PC-3 (cell line): ENCODE measurements at regions not wholly inside any gene's neighbourhood (a gene's known extent, or its start where the extent isn't known, plus 50 kb on each side); places are given as distances from the start of the nearest gene placed in this dataset.

Experiments used
- ATAC-seq: fragments of 200-7000 bp; cut with Tn5 transposase; 2 replicates; pipeline ENCODE4 v1.9.1; 2020; ENCODE audit warnings: mild to moderate bottlenecking, moderate library complexity
- BruUV-seq: library from RNA; stranded (reverse); fragments of 400-500 nt; replicated peaks from 2 replicates; lab custom pipeline; 2021; lab: Mats Ljungman, UMichigan
- CTCF ChIA-PET: fragments of 300-600 bp; sonication (Branson Sonifier 250); formaldehyde crosslinking; loops from one replicate; lab custom pipeline; 2022; ENCODE audit warnings: antibody characterized with exemption; lab: Charles Lee
- POLR2A ChIA-PET: fragments of 300-600 bp; sonication (Branson Sonifier 250); formaldehyde crosslinking; loops from one replicate; lab custom pipeline; 2022; ENCODE audit warnings: antibody characterized with exemption; ENCODE audit not compliant: unreplicated experiment; lab: Charles Lee
- DNase-seq: peaks from one replicate; pipeline ENCODE4 v3.0.0-alpha.2; 2015
- H2AFZ ChIP-seq: fragments of 300-600 bp; sonication (generic); 2 replicates; pipeline ENCODE4 v1.6.0; 2016; ENCODE audit warnings: antibody characterized with exemption, low read length
- H3F3A ChIP-seq: fragments of 300-600 bp; sonication (generic); one replicate; pipeline ENCODE4 v1.6.0; 2017; ENCODE audit warnings: antibody characterized with exemption, low read length, control low read depth, mild to moderate bottlenecking; ENCODE audit not compliant: unreplicated experiment
- H3K27ac ChIP-seq: fragments of 300-600 bp; sonication (generic); 2 replicates; pipeline ENCODE4 v1.5.1; 2016; ENCODE audit warnings: mild to moderate bottlenecking, low read length
- H3K27me3 ChIP-seq: fragments of 300-600 bp; sonication (generic); 2 replicates; pipeline ENCODE4 v1.6.1; 2016; ENCODE audit warnings: low read length, mixed read lengths
- H3K36me3 ChIP-seq: fragments of 300-600 bp; sonication (generic); 2 replicates; pipeline ENCODE4 v1.6.1; 2016; ENCODE audit warnings: low read depth, mixed run types, low read length, mixed read lengths
- H3K4me1 ChIP-seq: fragments of 300-600 bp; sonication (generic); 2 replicates; pipeline ENCODE4 v1.5.1; 2016; ENCODE audit warnings: low read length; ENCODE audit not compliant: insufficient read depth
- H3K4me2 ChIP-seq: fragments of 300-600 bp; sonication (generic); 2 replicates; pipeline ENCODE4 v1.6.0; 2016; ENCODE audit warnings: low read length
- H3K4me3 ChIP-seq: fragments of 300-600 bp; sonication (generic); 2 replicates; pipeline ENCODE4 v1.5.1; 2016; ENCODE audit warnings: mild to moderate bottlenecking, low read length, mixed read lengths
- H3K79me2 ChIP-seq: fragments of 300-600 bp; sonication (generic); 2 replicates; pipeline ENCODE4 v1.6.1; 2017; ENCODE audit warnings: low read length, mixed read lengths
- H3K9ac ChIP-seq: fragments of 300-600 bp; sonication (generic); 2 replicates; pipeline ENCODE4 v1.6.0; 2016; ENCODE audit warnings: mild to moderate bottlenecking, low read length
- H3K9me2 ChIP-seq: fragments of 300-600 bp; sonication (generic); replicated peaks from 2 replicates; pipeline ENCODE4 v1.6.1; 2016; ENCODE audit warnings: mixed run types, low read length, mixed read lengths
- H3K9me3 ChIP-seq: fragments of 300-600 bp; sonication (generic); 2 replicates; pipeline ENCODE4 v1.6.1; 2016; ENCODE audit warnings: low read length, mixed read lengths
- H4K20me1 ChIP-seq: fragments of 300-600 bp; sonication (generic); 2 replicates; pipeline ENCODE4 v1.6.1; 2016; ENCODE audit warnings: low read length, mixed read lengths
- EZH2 ChIP-seq: fragments of 300-600 bp; sonication (generic); IDR thresholded peaks from one replicate; pipeline ENCODE4 v1.6.1; 2017; ENCODE audit warnings: antibody characterized with exemption, mild to moderate bottlenecking, low read length; ENCODE audit not compliant: unreplicated experiment
- EZH2phosphoT487 ChIP-seq: fragments of 300-600 bp; sonication (generic); IDR thresholded peaks from 2 replicates; pipeline ENCODE4 v1.6.1; 2018; ENCODE audit warnings: mild to moderate bottlenecking, antibody characterized with exemption, low read length, borderline replicate concordance
- intact Hi-C: fragments of 100-400 bp; cut with micrococcal nuclease; formaldehyde crosslinking; loops from 2 replicates; pipeline ENCODE4 v1.9.0; 2023
- TF ChIP-seq, protein P1 (sequence below): fragments of 300-600 bp; sonication (generic); conservative IDR thresholded peaks from 2 replicates; pipeline ENCODE4 v1.5.1; 2017; ENCODE audit warnings: antibody characterized with exemption, low read depth, mild to moderate bottlenecking, low read length

DNA sequence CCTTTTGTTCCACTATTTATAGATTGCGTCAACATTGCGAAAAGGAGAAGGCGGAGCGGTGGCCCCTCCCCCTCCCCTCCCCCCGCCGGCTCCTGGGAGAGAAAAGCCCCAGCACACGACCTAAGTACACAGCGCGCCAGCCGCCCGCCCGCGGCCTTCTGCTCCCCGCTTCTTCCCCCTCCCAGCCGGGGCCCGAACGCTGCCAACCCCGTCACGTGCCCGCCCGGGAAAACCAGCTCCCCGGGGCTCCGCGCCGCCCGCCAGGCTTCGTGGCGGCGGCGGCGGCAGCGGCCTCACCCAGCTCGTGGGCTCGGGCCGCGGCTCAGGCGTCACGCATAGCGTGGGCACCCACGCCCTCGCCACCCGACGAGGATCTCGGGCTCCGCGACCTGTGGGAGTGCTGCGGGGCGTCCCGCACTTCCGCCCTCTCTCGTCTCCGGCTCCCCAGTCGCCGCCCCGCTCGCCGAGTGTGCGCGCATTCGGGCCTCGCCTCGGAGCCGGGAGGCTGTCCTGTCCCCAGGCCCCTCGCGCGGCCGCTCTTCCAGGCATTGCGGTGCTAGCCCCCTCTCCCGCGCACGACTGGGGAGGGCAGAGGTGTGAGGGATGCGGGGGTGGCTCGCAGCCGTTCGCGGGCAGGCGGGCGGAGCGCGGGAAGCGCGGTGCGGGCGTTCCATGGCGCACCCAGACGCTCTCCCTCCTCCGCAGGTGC is 110.5 kb downstream of the KCNRG start:
- ATAC-seq (peak; percentile 16; the same call in 1 of the 2 replicates), DNase-seq (peak; percentile 53)
- Histone ChIP-seq H3F3A (no peaks in the 10 kb centered on the region), H3K79me2 (peaks cover 19% of the 10 kb centered on the region), H3K9me3 (no peaks in the 10 kb centered on the region), H2AFZ (peak overlapping the region; percentile 91), H3K4me1 (peaks cover 18% of the 10 kb centered on the region; the same call in 1 of the 2 replicates), H3K27ac (peak overlapping the region; percentile 20; the same call in 1 of the 2 replicates), H3K9me2 (no peaks in the 10 kb centered on the region), H3K27me3 (no peaks in the 10 kb centered on the region), H3K9ac (peak overlapping the region; percentile 90), H4K20me1 (no peaks in the 10 kb centered on the region), H3K4me2 (peak overlapping the region; percentile 88), H3K36me3 (no peaks in the 10 kb centered on the region), H3K4me3 (peak overlapping the region; percentile 93)
- ChIA-PET CTCF (no interaction called here), POLR2A (interaction anchor here (0.6 to 1.1 kb wide), 4 partner anchors 48 to 587 kb away, joined by 3 to 21 read pairs (median 4); partner anchors contain the start of gene TRIM13)
- no TSS peak for BruUV-seq
- intact Hi-C loops, result no loop called here
- TF ChIP-seq EZH2 (no peak), EZH2phosphoT487 (no peak)
- TF ChIP-seq, protein P1, sequence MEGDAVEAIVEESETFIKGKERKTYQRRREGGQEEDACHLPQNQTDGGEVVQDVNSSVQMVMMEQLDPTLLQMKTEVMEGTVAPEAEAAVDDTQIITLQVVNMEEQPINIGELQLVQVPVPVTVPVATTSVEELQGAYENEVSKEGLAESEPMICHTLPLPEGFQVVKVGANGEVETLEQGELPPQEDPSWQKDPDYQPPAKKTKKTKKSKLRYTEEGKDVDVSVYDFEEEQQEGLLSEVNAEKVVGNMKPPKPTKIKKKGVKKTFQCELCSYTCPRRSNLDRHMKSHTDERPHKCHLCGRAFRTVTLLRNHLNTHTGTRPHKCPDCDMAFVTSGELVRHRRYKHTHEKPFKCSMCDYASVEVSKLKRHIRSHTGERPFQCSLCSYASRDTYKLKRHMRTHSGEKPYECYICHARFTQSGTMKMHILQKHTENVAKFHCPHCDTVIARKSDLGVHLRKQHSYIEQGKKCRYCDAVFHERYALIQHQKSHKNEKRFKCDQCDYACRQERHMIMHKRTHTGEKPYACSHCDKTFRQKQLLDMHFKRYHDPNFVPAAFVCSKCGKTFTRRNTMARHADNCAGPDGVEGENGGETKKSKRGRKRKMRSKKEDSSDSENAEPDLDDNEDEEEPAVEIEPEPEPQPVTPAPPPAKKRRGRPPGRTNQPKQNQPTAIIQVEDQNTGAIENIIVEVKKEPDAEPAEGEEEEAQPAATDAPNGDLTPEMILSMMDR, result no peak

DNA sequence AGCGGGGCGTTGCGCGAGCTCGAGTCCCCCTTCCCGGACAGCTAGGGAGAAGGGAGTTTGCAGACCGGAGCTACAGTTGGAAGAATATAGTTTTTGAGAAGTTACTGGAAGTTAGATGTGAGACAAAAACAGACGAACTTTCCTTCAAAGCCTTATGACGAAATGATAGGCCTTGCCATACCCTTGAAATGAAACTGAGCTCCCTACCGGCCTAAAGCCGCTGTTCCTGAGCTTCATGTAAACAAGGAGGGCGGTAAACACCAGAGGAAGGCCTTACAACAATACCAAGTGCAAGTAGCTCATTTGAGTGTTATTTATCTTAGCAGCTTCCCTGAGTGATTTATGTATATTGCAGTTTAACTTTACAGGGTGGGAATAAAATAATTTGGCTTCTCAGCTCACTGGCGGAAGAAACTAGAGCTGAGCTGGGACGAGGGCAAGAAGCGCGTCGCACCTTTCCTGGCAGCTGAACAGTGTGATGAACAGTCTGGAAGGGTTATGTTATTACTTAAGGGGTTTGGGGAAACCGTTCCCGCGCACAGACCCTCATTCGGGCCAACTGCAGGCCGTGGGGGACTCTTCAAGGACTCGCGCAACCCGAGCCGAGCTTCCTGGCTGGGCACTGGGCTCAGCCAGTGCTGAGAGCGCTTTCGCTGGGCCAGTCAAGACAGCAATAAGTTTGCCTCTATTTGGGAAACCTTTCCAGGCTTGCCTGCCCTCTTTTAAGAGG is 111.2 kb downstream of the KCNRG start:
- H3K27me3 ChIP-seq, result no peaks in the 10 kb centered on the region
- H3K36me3 ChIP-seq, result no peaks in the 10 kb centered on the region
- no peak overlapping the region for H3K27ac ChIP-seq
- H3K9ac ChIP-seq, result peak overlapping the region; percentile 90
- DNase-seq (peak; percentile 20), ATAC-seq (no peak)
- H3K4me2 ChIP-seq, result peak overlapping the region; percentile 88
- H2AFZ ChIP-seq, result peak overlapping the region; percentile 91
- peak overlapping the region; percentile 93 for H3K4me3 ChIP-seq
- no peaks in the 10 kb centered on the region for H3K9me2 ChIP-seq
- no peak for TF ChIP-seq EZH2phosphoT487
- no peak for TF ChIP-seq EZH2
- TF ChIP-seq, protein P1, result no peak
- POLR2A ChIA-PET, result interaction anchor here (0.6 to 1.1 kb wide), 4 partner anchors 45 to 586 kb away, joined by 3 to 21 read pairs (median 4); partner anchors contain the start of gene TRIM13
- H3K9me3 ChIP-seq, result no peaks in the 10 kb centered on the region
- H4K20me1 ChIP-seq, result no peaks in the 10 kb centered on the region
- CTCF ChIA-PET, result no interaction called here
- H3K4me1 ChIP-seq, result peaks cover 22% of the 10 kb centered on the region; the same call in 1 of the 2 replicates
- H3K79me2 ChIP-seq, result peaks cover 19% of the 10 kb centered on the region
- TSS peak; percentile 52 for BruUV-seq
- intact Hi-C loops, result no loop called here
- H3F3A ChIP-seq, result no peaks in the 10 kb centered on the region
